H1 (cell line): ENCODE measurements at regions not wholly inside any gene's neighbourhood (a gene's known extent, or its start where the extent isn't known, plus 50 kb on each side); places are given as distances from the start of the nearest gene placed in this dataset.

Experiments used
- CTCF ChIA-PET: fragments of 300-600 bp; sonication (Branson Sonifier 250); formaldehyde crosslinking; loops from one replicate; lab custom pipeline; 2021; ENCODE audit not compliant: partially characterized antibody; lab: Charles Lee
- POLR2A ChIA-PET: fragments of 300-600 bp; sonication (Branson Sonifier 250); formaldehyde crosslinking; loops from one replicate; lab custom pipeline; 2021; ENCODE audit warnings: inconsistent platforms; ENCODE audit not compliant: partially characterized antibody; lab: Charles Lee
- DNase-seq, 2 experiments: peaks; one replicate each; pipeline versions ENCODE4 v3.0.0 to v3.0.0-alpha.2; 2010 to 2022; ENCODE audit warnings: low spot score in 2 of 2, low read depth in 1 of 2, mixed read lengths in 1 of 2
- FAIRE-seq: peaks from 2 replicates; lab custom pipeline; 2011; peaks lifted over from hg19 to GRCh38; lab: Jason Lieb, UNC
- H2AFZ ChIP-seq: 2 replicates; pipeline ENCODE4 v1.8.1; 2012; ENCODE audit warnings: low read length, inconsistent platforms
- H2AK5ac ChIP-seq: 2 replicates; pipeline ENCODE4 v1.6.1; 2013; ENCODE audit warnings: low read depth, low read length
- H2BK120ac ChIP-seq: replicated peaks from 2 replicates; pipeline ENCODE3; 2013; ENCODE audit warnings: low read depth, low read length, inconsistent platforms
- H2BK12ac ChIP-seq: 2 replicates; pipeline ENCODE4 v1.6.1; 2013; ENCODE audit warnings: low read depth, low read length
- H2BK15ac ChIP-seq: 2 replicates; pipeline ENCODE4 v1.6.1; 2013; ENCODE audit warnings: low read length
- H2BK20ac ChIP-seq: 2 replicates; pipeline ENCODE4 v1.6.1; 2013; ENCODE audit warnings: low read length
- H2BK5ac ChIP-seq: 2 replicates; pipeline ENCODE4 v1.6.1; 2013; ENCODE audit warnings: low read depth, low read length
- H3K14ac ChIP-seq: 2 replicates; pipeline ENCODE4 v1.6.1; 2013; ENCODE audit warnings: inconsistent platforms; ENCODE audit not compliant: insufficient read length
- H3K18ac ChIP-seq: 2 replicates; pipeline ENCODE4 v1.6.1; 2013; ENCODE audit warnings: low read length; ENCODE audit errors: extremely low read depth
- H3K23ac ChIP-seq: 2 replicates; pipeline ENCODE4 v1.6.1; 2013; ENCODE audit warnings: inconsistent platforms; ENCODE audit not compliant: insufficient read length
- H3K23me2 ChIP-seq: 2 replicates; pipeline ENCODE4 v1.6.1; 2013; ENCODE audit warnings: low read depth, low read length
- H3K27ac ChIP-seq: 2 replicates; pipeline ENCODE4 v1.6.1; 2011; ENCODE audit warnings: low read depth, low read length, inconsistent platforms
- H3K27me3 ChIP-seq, 4 experiments: replicated peaks in 1 of 4; 1 replicate in 1 of 4; 2 replicates in 3 of 4; pipeline versions ENCODE4 v1.6.1 to v1.8.1; 2011 to 2013; ENCODE audit warnings: low read length in 3 of 4, mild to moderate bottlenecking in 3 of 4, inconsistent platforms in 2 of 4, mixed read lengths in 2 of 4, moderate library complexity in 1 of 4; ENCODE audit not compliant: control insufficient read depth in 3 of 4, insufficient read depth in 3 of 4; ENCODE audit errors: extremely low read depth in 1 of 4
- H3K36me3 ChIP-seq, 4 experiments: 2 replicates each; pipeline versions ENCODE4 v1.6.1 to v1.8.1; 2011 to 2013; ENCODE audit warnings: mild to moderate bottlenecking in 4 of 4, low read length in 3 of 4, moderate library complexity in 2 of 4, control low read depth in 1 of 4, inconsistent platforms in 1 of 4; ENCODE audit not compliant: insufficient read depth in 4 of 4, control insufficient read depth in 2 of 4
- H3K4ac ChIP-seq: replicated peaks from 2 replicates; pipeline ENCODE3; 2013; ENCODE audit warnings: low read length, low read depth, mixed read lengths, inconsistent platforms; ENCODE audit not compliant: insufficient read length
- H3K4me1 ChIP-seq, 4 experiments: replicated peaks in 1 of 4; 1 replicate in 1 of 4; 2 replicates in 3 of 4; pipeline versions ENCODE4 v1.6.1 to v1.8.1; 2011 to 2013; ENCODE audit warnings: low read length in 3 of 4, inconsistent platforms in 2 of 4, mixed read lengths in 1 of 4; ENCODE audit not compliant: insufficient read depth in 4 of 4, control insufficient read depth in 3 of 4
- H3K4me2 ChIP-seq, 2 experiments: 2 replicates each; pipeline versions ENCODE4 v1.6.1 to v1.8.1; 2011 to 2013; ENCODE audit warnings: low read depth in 2 of 2, low read length in 2 of 2, control low read depth in 1 of 2, inconsistent platforms in 1 of 2, mild to moderate bottlenecking in 1 of 2; ENCODE audit not compliant: insufficient read depth in 1 of 2
- H3K4me3 ChIP-seq, 4 experiments: fragments of 200-600, 300-600 bp in 1 of 4; sonication (generic), shearing (Covaris generic), sonication (Bioruptor Twin) in 1 of 4; 2 replicates each; pipeline versions ENCODE4 v1.5.1 to v1.8.1; 2011 to 2016; ENCODE audit warnings: low read length in 4 of 4, low read depth in 3 of 4, control low read depth in 2 of 4, inconsistent platforms in 2 of 4, mild to moderate bottlenecking in 2 of 4, mixed read lengths in 1 of 4, moderate library complexity in 1 of 4; ENCODE audit not compliant: insufficient read depth in 2 of 4; ENCODE audit errors: extremely low read depth in 1 of 4
- H3K56ac ChIP-seq: replicated peaks from 2 replicates; pipeline ENCODE3; 2013; ENCODE audit warnings: low read depth, mild to moderate bottlenecking, mixed read lengths, low read length, inconsistent platforms; ENCODE audit not compliant: insufficient read length
- H3K79me1 ChIP-seq: 2 replicates; pipeline ENCODE4 v1.6.1; 2013; ENCODE audit warnings: low read depth, low read length, control low read depth
- H3K79me2 ChIP-seq, 2 experiments: 2 replicates each; pipeline versions ENCODE4 v1.6.1 to v1.8.1; 2012 to 2013; ENCODE audit warnings: low read length in 2 of 2, mild to moderate bottlenecking in 2 of 2, inconsistent platforms in 1 of 2; ENCODE audit not compliant: insufficient read depth in 2 of 2, control insufficient read depth in 1 of 2
- H3K9ac ChIP-seq, 4 experiments: replicated peaks in 1 of 4; 1 replicate in 1 of 4; 2 replicates in 3 of 4; pipeline versions ENCODE4 v1.6.1 to v1.8.1; 2011 to 2013; ENCODE audit warnings: low read depth in 3 of 4, low read length in 3 of 4, control low read depth in 2 of 4, mild to moderate bottlenecking in 2 of 4, moderate library complexity in 2 of 4, inconsistent platforms in 1 of 4; ENCODE audit errors: extremely low read depth in 1 of 4
- H3K9me3 ChIP-seq, 2 experiments: 2 replicates each; pipeline versions ENCODE4 v1.6.1 to v1.8.1; 2012 to 2013; ENCODE audit warnings: mild to moderate bottlenecking in 2 of 2, moderate library complexity in 2 of 2, control low read depth in 1 of 2, inconsistent platforms in 1 of 2, low read depth in 1 of 2, low read length in 1 of 2, mixed read lengths in 1 of 2; ENCODE audit not compliant: insufficient read depth in 2 of 2
- H4K20me1 ChIP-seq, 2 experiments: replicated peaks in 1 of 2; 2 replicates each; pipeline versions ENCODE3 to v1.8.1; 2011 to 2013; ENCODE audit warnings: inconsistent platforms in 2 of 2, low read length in 2 of 2, mild to moderate bottlenecking in 1 of 2; ENCODE audit not compliant: insufficient read depth in 2 of 2, control insufficient read depth in 1 of 2
- H4K5ac ChIP-seq: 2 replicates; pipeline ENCODE4 v1.6.1; 2013; ENCODE audit warnings: low read length, low read depth, mixed read lengths, inconsistent platforms; ENCODE audit not compliant: insufficient read length
- H4K8ac ChIP-seq: 2 replicates; pipeline ENCODE4 v1.8.0; 2013; ENCODE audit warnings: mild to moderate bottlenecking, moderate library complexity, low read length, inconsistent platforms; ENCODE audit not compliant: insufficient read depth; ENCODE audit errors: extremely low read depth
- H4K91ac ChIP-seq: replicated peaks from 2 replicates; pipeline ENCODE3; 2013; ENCODE audit warnings: low read length, mixed read lengths, inconsistent platforms; ENCODE audit not compliant: insufficient read length
- EGR1 ChIP-seq: IDR thresholded peaks from 2 replicates; pipeline ENCODE4 v1.6.1; 2011; ENCODE audit warnings: low read depth, low read length, borderline replicate concordance
- EP300 ChIP-seq, 2 experiments: IDR thresholded peaks; 1 replicate in 1 of 2; 2 replicates in 1 of 2; pipeline ENCODE4 v1.6.1; 2011 to 2012; ENCODE audit warnings: low read depth in 2 of 2, low read length in 2 of 2, mild to moderate bottlenecking in 2 of 2, borderline replicate concordance in 1 of 2, inconsistent platforms in 1 of 2, moderate library complexity in 1 of 2
- HDAC2 ChIP-seq, 2 experiments: fragments of 300-600 bp in 1 of 2; sonication (generic) in 1 of 2; IDR thresholded peaks; 2 replicates each; pipeline ENCODE4 v1.6.1; 2011 to 2012; ENCODE audit warnings: low read depth in 2 of 2, low read length in 2 of 2, mild to moderate bottlenecking in 2 of 2, moderate library complexity in 2 of 2, borderline replicate concordance in 1 of 2, inconsistent platforms in 1 of 2
- NRF1 ChIP-seq: IDR thresholded peaks from 2 replicates; pipeline ENCODE4 v1.6.1; 2011; ENCODE audit warnings: mild to moderate bottlenecking, low read depth, low read length, improper control_type of control experiment
- SIN3A ChIP-seq, 2 experiments: IDR thresholded peaks in 1 of 2; conservative IDR thresholded peaks in 1 of 2; 2 replicates each; pipeline ENCODE4 v1.6.1; 2011 to 2012; ENCODE audit warnings: low read length in 2 of 2, improper control_type of control experiment in 1 of 2, low read depth in 1 of 2, mild to moderate bottlenecking in 1 of 2
- SRF ChIP-seq: IDR thresholded peaks from 2 replicates; pipeline ENCODE4 v1.6.1; 2011; ENCODE audit warnings: mild to moderate bottlenecking, low read depth, low read length, moderate library complexity
- TBP ChIP-seq: IDR thresholded peaks from 2 replicates; pipeline ENCODE4 v1.6.1; 2011; ENCODE audit warnings: low read depth, low read length, improper control_type of control experiment
- TCF12 ChIP-seq: IDR thresholded peaks from 2 replicates; pipeline ENCODE4 v1.6.1; 2011; ENCODE audit warnings: low read depth, mild to moderate bottlenecking, low read length
- WGBS, 2 experiments: shearing (Covaris generic) in 1 of 2; methylation state at CpG; one replicate each; pipeline versions ENCODE4 v1.1.6 to v1.1.7; 2013 to 2015; ENCODE audit warnings: low lambda C conversion rate in 2 of 2, mixed read lengths in 2 of 2, inconsistent platforms in 1 of 2, low coverage in 1 of 2, missing lambda C conversion rate in 1 of 2; ENCODE audit not compliant: insufficient replicate concordance in 2 of 2, insufficient coverage in 1 of 2, insufficient read length in 1 of 2; ENCODE audit errors: extremely low coverage in 1 of 2, missing lambda C conversion rate in 1 of 2; 5-methylcytosine and 5-hydroxymethylcytosine counted together

- H3K9ac ChIP-seq: no peak overlapping the region; a peak in 1 of 7 replicates
- H2BK120ac ChIP-seq: no peak overlapping the region
- H2AFZ ChIP-seq: no peak overlapping the region
- peaks cover 4 to 5% of the 10 kb centered on the region in 2 experiments for H3K9me3 ChIP-seq
- FAIRE-seq (no peak), DNase-seq (no peak)
- H2BK5ac ChIP-seq: no peak overlapping the region
- no peaks in the 10 kb centered on the region for H3K79me2 ChIP-seq
- no peak overlapping the region for H3K4me2 ChIP-seq
- H3K27ac ChIP-seq: no peak overlapping the region
- H3K4me3 ChIP-seq: no peak overlapping the region
- H3K4me1 ChIP-seq: no peaks in the 10 kb centered on the region; a peak in 1 of 7 replicates
- WGBS, 2 experiments: 87% methylated on average over 8 of the region's 8 CpGs; no CpG with 5 or more reads in 1 of the 2 experiments
- no peaks in the 10 kb centered on the region for H4K20me1 ChIP-seq
- no peaks in the 10 kb centered on the region; a peak in 1 of 8 replicates for H3K36me3 ChIP-seq
- no peak overlapping the region for H2BK15ac ChIP-seq
- H4K91ac ChIP-seq: no peak overlapping the region
- no peak overlapping the region for H4K5ac ChIP-seq
- no peak overlapping the region for H4K8ac ChIP-seq
- no peak overlapping the region for H3K4ac ChIP-seq
- no peaks in the 10 kb centered on the region for H3K79me1 ChIP-seq
- H3K56ac ChIP-seq: no peak overlapping the region
- H2BK20ac ChIP-seq: no peak overlapping the region
- no peak overlapping the region for H2AK5ac ChIP-seq
- H3K23ac ChIP-seq: no peak overlapping the region
- H3K18ac ChIP-seq: no peak overlapping the region
- no peak overlapping the region for H2BK12ac ChIP-seq
- ChIA-PET CTCF (interaction anchor here (0.7 to 5.8 kb wide), 2 partner anchors 10 to 72 kb away, joined by 3 to 31 read pairs; no protein-coding TSS in a partner anchor), POLR2A (no interaction called here)
- no peak for TF ChIP-seq TBP
- TF ChIP-seq NRF1: no peak
- no peak for TF ChIP-seq HDAC2 (IDR thresholded peaks at IDR 0.05; ENCODE audit: borderline replicate concordance in 1 of 2, low read depth in 2 of 2, low read length in 2 of 2)
- no peak for TF ChIP-seq EGR1
- no peak for TF ChIP-seq SIN3A (conservative IDR thresholded peaks at IDR 0.05 in 1 of 2, IDR thresholded peaks at IDR 0.05 in 1 of 2; ENCODE audit: low read depth in 1 of 2, low read length in 2 of 2)
- no peak for TF ChIP-seq TCF12
- no peak for TF ChIP-seq SRF
- TF ChIP-seq EP300 (IDR thresholded peaks at IDR 0.05; ENCODE audit: borderline replicate concordance in 1 of 2, low read depth in 2 of 2, low read length in 2 of 2): no peak
- H3K27me3 ChIP-seq: peaks cover 0 to 1% (median 0%) of the 10 kb centered on the region in 4 experiments; a peak in 1 of 7 replicates
- no peak overlapping the region for H3K14ac ChIP-seq
- H3K23me2 ChIP-seq: no peaks in the 10 kb centered on the region
Measured at GRCh38 chr2:118548880-118549488, 298.5 kb downstream of the EN1 start.
